Peyer's patch (tissue), 4 donors: ENCODE measurements at regions not wholly inside any gene's neighbourhood (a gene's known extent, or its start where the extent isn't known, plus 50 kb on each side); places are given as distances from the start of the nearest gene placed in this dataset.

Experiments used
- POLR2A ChIP-seq, 2 donors: fragments of 450-650 bp; IDR thresholded peaks; one replicate each; pipeline ENCODE4 v1.5.1; 2017; ENCODE audit warnings: antibody characterized with exemption in 2 of 2, mild to moderate bottlenecking in 2 of 2, moderate library complexity in 2 of 2
- TF ChIP-seq, protein P1 (sequence below), 6 experiments: fragments of 450-650 bp in 4 of 6; fragments of 200-600 bp in 2 of 6; sonication (generic) in 1 of 6; IDR thresholded peaks; one replicate each; pipeline ENCODE4 v1.5.1; 2017 to 2019; ENCODE audit warnings: antibody characterized with exemption in 6 of 6, mild to moderate bottlenecking in 3 of 6, moderate library complexity in 1 of 6

DNA sequence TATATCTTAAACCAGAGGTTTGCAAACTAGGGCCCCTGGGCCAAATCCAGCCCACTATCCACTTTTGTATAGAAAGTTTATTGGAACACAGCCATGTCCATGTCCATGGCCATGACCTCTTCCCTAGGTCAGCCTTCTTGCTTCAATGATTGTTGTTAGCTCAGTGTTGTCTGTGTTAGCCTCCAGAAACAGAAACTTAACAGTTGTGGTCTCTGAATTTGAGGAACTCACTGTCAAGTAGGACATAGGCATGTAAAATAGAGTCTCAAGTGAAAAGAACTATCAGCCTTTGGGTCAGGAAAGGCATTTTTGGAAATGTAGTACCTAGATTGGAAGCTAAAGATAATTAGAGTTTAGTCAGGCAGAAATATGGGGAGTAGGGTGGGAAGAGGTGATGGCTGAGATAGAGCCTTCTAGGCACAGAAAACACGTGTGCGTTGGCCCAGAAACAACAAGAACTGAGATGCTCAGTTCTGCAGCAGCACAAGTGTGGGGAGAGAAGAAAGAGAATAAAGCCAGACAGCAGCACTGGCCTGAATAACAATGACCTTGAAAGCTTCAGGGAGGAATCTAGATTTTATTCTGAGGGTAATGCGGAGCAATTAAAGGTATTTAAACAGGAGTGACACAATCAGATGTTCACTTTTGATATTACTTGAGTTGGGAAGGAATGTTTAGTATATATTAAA, 87.0 kb upstream of the OLIG3 start:
- no peak for TF ChIP-seq POLR2A (IDR thresholded peaks at IDR 0.05)
- TF ChIP-seq, protein P1, sequence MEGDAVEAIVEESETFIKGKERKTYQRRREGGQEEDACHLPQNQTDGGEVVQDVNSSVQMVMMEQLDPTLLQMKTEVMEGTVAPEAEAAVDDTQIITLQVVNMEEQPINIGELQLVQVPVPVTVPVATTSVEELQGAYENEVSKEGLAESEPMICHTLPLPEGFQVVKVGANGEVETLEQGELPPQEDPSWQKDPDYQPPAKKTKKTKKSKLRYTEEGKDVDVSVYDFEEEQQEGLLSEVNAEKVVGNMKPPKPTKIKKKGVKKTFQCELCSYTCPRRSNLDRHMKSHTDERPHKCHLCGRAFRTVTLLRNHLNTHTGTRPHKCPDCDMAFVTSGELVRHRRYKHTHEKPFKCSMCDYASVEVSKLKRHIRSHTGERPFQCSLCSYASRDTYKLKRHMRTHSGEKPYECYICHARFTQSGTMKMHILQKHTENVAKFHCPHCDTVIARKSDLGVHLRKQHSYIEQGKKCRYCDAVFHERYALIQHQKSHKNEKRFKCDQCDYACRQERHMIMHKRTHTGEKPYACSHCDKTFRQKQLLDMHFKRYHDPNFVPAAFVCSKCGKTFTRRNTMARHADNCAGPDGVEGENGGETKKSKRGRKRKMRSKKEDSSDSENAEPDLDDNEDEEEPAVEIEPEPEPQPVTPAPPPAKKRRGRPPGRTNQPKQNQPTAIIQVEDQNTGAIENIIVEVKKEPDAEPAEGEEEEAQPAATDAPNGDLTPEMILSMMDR (IDR thresholded peaks at IDR 0.05): no peak
